ENCODE measurements at regions not wholly inside any gene's neighbourhood (a gene's known extent, or its start where the extent isn't known, plus 50 kb on each side); places are given as distances from the start of the nearest gene placed in this dataset.

- H3K9me3 Mint-ChIP-seq, result peaks cover 3% of the 10 kb centered on the region
- H3K4me1 Mint-ChIP-seq, result no peaks in the 10 kb centered on the region
- no peak for TF ChIP-seq CTCF (IDR thresholded peaks at IDR 0.05)
- no peak overlapping the region for H3K4me3 Mint-ChIP-seq
- CTCF ChIA-PET, result no interaction called here
- intact Hi-C loops (cut with micrococcal nuclease), result no loop called here
- DNase-seq (no peak), ATAC-seq (ENCODE audit: low read depth) (no peak)
- POLR2A ChIA-PET, result no interaction called here
- H3K27me3 Mint-ChIP-seq, result no peaks in the 10 kb centered on the region
- no peak overlapping the region for H3K27ac Mint-ChIP-seq
- no peaks in the 10 kb centered on the region for H3K36me3 Mint-ChIP-seq (ENCODE audit: low read depth)
These were observed 338.9 kb upstream of the GRIA1 start for GRCh38 chr5:153151558-153151957.

- no peak for TF ChIP-seq CTCF (IDR thresholded peaks at IDR 0.05)
- intact Hi-C loops (cut with micrococcal nuclease), result no loop called here
- no peak for ATAC-seq (ENCODE audit: low read depth)
These were observed 337.4 kb upstream of the GRIA1 start for GRCh38 chr5:153153086-153153485.

GRCh38 chr5:153157156-153157555 is 333.3 kb upstream of the GRIA1 start:
- peaks cover 3% of the 10 kb centered on the region for H3K9me3 Mint-ChIP-seq
- no peak for ATAC-seq (ENCODE audit: low read depth)
- H3K4me1 Mint-ChIP-seq, result no peaks in the 10 kb centered on the region
- no peak overlapping the region for H3K27ac Mint-ChIP-seq
- no peak for DNase-seq
- H3K4me3 Mint-ChIP-seq, result no peak overlapping the region
- POLR2A ChIA-PET, result no interaction called here
- CTCF ChIA-PET, result no interaction called here
- H3K27me3 Mint-ChIP-seq, result no peaks in the 10 kb centered on the region
- TF ChIP-seq CTCF (IDR thresholded peaks at IDR 0.05), result no peak
- intact Hi-C loops (cut with micrococcal nuclease), result no loop called here
- no peaks in the 10 kb centered on the region for H3K36me3 Mint-ChIP-seq (ENCODE audit: low read depth)

More at GRCh38 chr5:153153086-153153485, 337.4 kb upstream of the GRIA1 start:
- Mint-ChIP-seq H3K9me3 (peaks cover 3% of the 10 kb centered on the region), H3K27ac (no peak overlapping the region), H3K36me3 (ENCODE audit: low read depth) (no peaks in the 10 kb centered on the region), H3K27me3 (no peaks in the 10 kb centered on the region), H3K4me1 (no peaks in the 10 kb centered on the region), H3K4me3 (no peak overlapping the region)
- no peak for DNase-seq
- ChIA-PET POLR2A (no interaction called here), CTCF (no interaction called here)

GRCh38 chr5:153158608-153159007 is 331.9 kb upstream of the GRIA1 start:
- Mint-ChIP-seq H3K9me3 (peaks cover 3% of the 10 kb centered on the region), H3K36me3 (ENCODE audit: low read depth) (no peaks in the 10 kb centered on the region), H3K4me3 (no peak overlapping the region), H3K4me1 (no peaks in the 10 kb centered on the region), H3K27ac (no peak overlapping the region), H3K27me3 (no peaks in the 10 kb centered on the region)
- POLR2A ChIA-PET, result no interaction called here
- DNase-seq, result no peak
- CTCF ChIA-PET, result no interaction called here
- no peak for ATAC-seq (ENCODE audit: low read depth)
- intact Hi-C loops (cut with micrococcal nuclease), result no loop called here
- no peak for TF ChIP-seq CTCF (IDR thresholded peaks at IDR 0.05)

GRCh38 chr5:153159616-153160015 is 330.9 kb upstream of the GRIA1 start:
- intact Hi-C loops (cut with micrococcal nuclease), result no loop called here

More at GRCh38 chr5:153159616-153160015, 330.9 kb upstream of the GRIA1 start:
- no peak for TF ChIP-seq CTCF (IDR thresholded peaks at IDR 0.05)
- Mint-ChIP-seq H3K36me3 (ENCODE audit: low read depth) (no peaks in the 10 kb centered on the region), H3K9me3 (no peaks in the 10 kb centered on the region), H3K27me3 (no peaks in the 10 kb centered on the region), H3K4me3 (no peak overlapping the region), H3K27ac (no peak overlapping the region), H3K4me1 (no peaks in the 10 kb centered on the region)
- ATAC-seq (ENCODE audit: low read depth), result no peak
- no peak for DNase-seq
- POLR2A ChIA-PET, result no interaction called here
- CTCF ChIA-PET, result no interaction called here

Data from activated B cell treated with CpG ODN at 0.5 μM for 24 hours (primary cell).